H9 (cell line): ENCODE measurements at regions not wholly inside any gene's neighbourhood (a gene's known extent, or its start where the extent isn't known, plus 50 kb on each side); places are given as distances from the start of the nearest gene placed in this dataset.

Experiments
- DNase-seq: peaks from one replicate; pipeline ENCODE4 v3.0.0-alpha.2; 2017
- H2AFZ ChIP-seq: one replicate; pipeline ENCODE4 v1.6.1; 2013; ENCODE audit warnings: mild to moderate bottlenecking, low read length, control low read depth, moderate library complexity
- H2AK5ac ChIP-seq: 2 replicates; pipeline ENCODE4 v1.6.1; 2013; ENCODE audit warnings: low read length, control low read depth, mixed read lengths; ENCODE audit not compliant: insufficient read length
- H2BK120ac ChIP-seq: one replicate; pipeline ENCODE4 v1.6.1; 2013; ENCODE audit warnings: low read depth, mild to moderate bottlenecking, low read length, control low read depth, inconsistent platforms; ENCODE audit not compliant: poor library complexity, severe bottlenecking
- H2BK12ac ChIP-seq: 2 replicates; pipeline ENCODE4 v1.6.1; 2013; ENCODE audit warnings: low read length, control low read depth, mixed read lengths, low read depth; ENCODE audit not compliant: insufficient read length
- H2BK15ac ChIP-seq: 2 replicates; pipeline ENCODE4 v1.6.1; 2013; ENCODE audit warnings: low read depth, low read length, control low read depth
- H2BK20ac ChIP-seq: one replicate; pipeline ENCODE4 v1.6.1; 2013; ENCODE audit warnings: low read depth, mild to moderate bottlenecking, low read length, control low read depth, inconsistent platforms; ENCODE audit not compliant: poor library complexity, severe bottlenecking
- H2BK5ac ChIP-seq: 2 replicates; pipeline ENCODE4 v1.6.1; 2013; ENCODE audit warnings: low read length, control low read depth, mixed read lengths; ENCODE audit not compliant: insufficient read length
- H3K14ac ChIP-seq: 2 replicates; pipeline ENCODE4 v1.6.1; 2013; ENCODE audit warnings: low read length, control low read depth; ENCODE audit not compliant: insufficient read depth
- H3K18ac ChIP-seq: 2 replicates; pipeline ENCODE4 v1.6.1; 2013; ENCODE audit warnings: low read depth, mild to moderate bottlenecking, mixed read lengths, low read length, control low read depth; ENCODE audit not compliant: insufficient read length
- H3K23ac ChIP-seq: 2 replicates; pipeline ENCODE4 v1.6.1; 2013; ENCODE audit warnings: low read length, control low read depth, mixed read lengths, low read depth; ENCODE audit not compliant: insufficient read length
- H3K23me2 ChIP-seq: 2 replicates; pipeline ENCODE4 v1.6.1; 2013; ENCODE audit warnings: low read depth, mild to moderate bottlenecking, mixed read lengths, low read length, control low read depth; ENCODE audit not compliant: insufficient read length, poor library complexity, severe bottlenecking
- H3K27ac ChIP-seq: 2 replicates; pipeline ENCODE4 v1.5.1; 2013; ENCODE audit warnings: low read length, control low read depth, mixed read lengths, low read depth; ENCODE audit not compliant: insufficient read length
- H3K27me3 ChIP-seq: 2 replicates; pipeline ENCODE4 v1.6.1; 2013; ENCODE audit warnings: low read length, control low read depth, inconsistent platforms; ENCODE audit not compliant: insufficient read depth
- H3K4ac ChIP-seq: 2 replicates; pipeline ENCODE4 v1.6.1; 2013; ENCODE audit warnings: low read depth, mild to moderate bottlenecking, control low read depth, inconsistent platforms, low read length, moderate library complexity
- H3K4me1 ChIP-seq: 2 replicates; pipeline ENCODE4 v1.6.1; 2013; ENCODE audit warnings: low read length, control low read depth, inconsistent platforms; ENCODE audit not compliant: insufficient read depth
- H3K4me2 ChIP-seq: 2 replicates; pipeline ENCODE4 v1.6.1; 2013; ENCODE audit warnings: low read length, control low read depth, mixed read lengths; ENCODE audit not compliant: insufficient read length, insufficient read depth
- H3K56ac ChIP-seq: 2 replicates; pipeline ENCODE4 v1.6.1; 2013; ENCODE audit warnings: low read depth, mild to moderate bottlenecking, mixed read lengths, low read length, control low read depth; ENCODE audit not compliant: insufficient read length
- H3K79me1 ChIP-seq: 2 replicates; pipeline ENCODE4 v1.6.1; 2013; ENCODE audit warnings: low read depth, mild to moderate bottlenecking, moderate library complexity, low read length, control low read depth, inconsistent platforms; ENCODE audit not compliant: insufficient read depth, poor library complexity, severe bottlenecking
- H3K79me2 ChIP-seq: 2 replicates; pipeline ENCODE4 v1.6.1; 2013; ENCODE audit warnings: low read length, control low read depth, inconsistent platforms; ENCODE audit not compliant: insufficient read depth
- H3K9ac ChIP-seq: 2 replicates; pipeline ENCODE4 v1.6.1; 2013; ENCODE audit warnings: low read length, control low read depth, mixed read lengths; ENCODE audit not compliant: insufficient read length; ENCODE audit errors: extremely low read depth
- H3K9me3 ChIP-seq: one replicate; pipeline ENCODE4 v1.6.1; 2013; ENCODE audit warnings: low read depth, low read length, inconsistent platforms; ENCODE audit not compliant: control insufficient read depth
- H3T11ph ChIP-seq: one replicate; pipeline ENCODE4 v1.6.1; 2013; ENCODE audit warnings: mild to moderate bottlenecking, low read length, control low read depth, inconsistent platforms
- H4K20me1 ChIP-seq: one replicate; pipeline ENCODE4 v1.6.1; 2013; ENCODE audit not compliant: control insufficient read depth, insufficient read length, insufficient read depth
- H4K5ac ChIP-seq: 2 replicates; pipeline ENCODE4 v1.6.1; 2013; ENCODE audit warnings: low read depth, mild to moderate bottlenecking, mixed read lengths, low read length, control low read depth; ENCODE audit not compliant: insufficient read length
- H4K8ac ChIP-seq: replicated peaks from 2 replicates; pipeline ENCODE4 v1.6.1; 2013; ENCODE audit warnings: low read length, control low read depth, mixed read lengths, low read depth; ENCODE audit not compliant: insufficient read length
- H4K91ac ChIP-seq: 2 replicates; pipeline ENCODE4 v1.6.1; 2013; ENCODE audit warnings: low read depth, mild to moderate bottlenecking, moderate library complexity, mixed read lengths, low read length, control low read depth; ENCODE audit not compliant: insufficient read length
- H3K27ac Mint-ChIP-seq, 3 experiments: 2 replicates in 2 of 3; 3 replicates in 1 of 3; pipeline ENCODE4 v1.8.0; 2020 to 2021; ENCODE audit warnings: mixed read lengths in 3 of 3, mild to moderate bottlenecking in 1 of 3, moderate library complexity in 1 of 3
- H3K27me3 Mint-ChIP-seq: 2 replicates; pipeline ENCODE4 v1.8.0; 2021; ENCODE audit warnings: low read depth, mild to moderate bottlenecking, moderate library complexity, mixed read lengths
- H3K36me3 Mint-ChIP-seq, 3 experiments: 2 replicates in 2 of 3; 3 replicates in 1 of 3; pipeline ENCODE4 v1.8.0; 2020 to 2021; ENCODE audit warnings: low read depth in 3 of 3, mixed read lengths in 3 of 3; ENCODE audit not compliant: insufficient read depth in 1 of 3
- H3K4me1 Mint-ChIP-seq, 2 experiments: 2 replicates each; pipeline ENCODE4 v1.8.0; 2020; ENCODE audit warnings: mixed read lengths in 2 of 2
- H3K4me3 Mint-ChIP-seq, 2 experiments: 2 replicates in 1 of 2; 3 replicates in 1 of 2; pipeline ENCODE4 v1.8.0; 2020 to 2021; ENCODE audit warnings: mild to moderate bottlenecking in 2 of 2, mixed read lengths in 2 of 2, moderate library complexity in 1 of 2
- H3K9me3 Mint-ChIP-seq, 2 experiments: 2 replicates in 1 of 2; 3 replicates in 1 of 2; pipeline ENCODE4 v1.8.0; 2020; ENCODE audit warnings: mild to moderate bottlenecking in 2 of 2, mixed read lengths in 2 of 2, moderate library complexity in 1 of 2
- WGBS: extraction: QIAGEN DNeasy Blood & Tissue Kit; methylation state at CpG from one replicate; pipeline ENCODE4 v1.1.7; 2013; ENCODE audit warnings: missing lambda C conversion rate, low lambda C conversion rate, mixed read lengths; ENCODE audit not compliant: insufficient read length; ENCODE audit errors: extremely low coverage; 5-methylcytosine and 5-hydroxymethylcytosine counted together
- TF ChIP-seq, protein P1 (sequence below): fragments of 200-600 bp; sonication (generic); conservative IDR thresholded peaks from 3 replicates; pipeline ENCODE4 v1.8.0; 2021; ENCODE audit warnings: antibody characterized with exemption, mild to moderate bottlenecking

DNA sequence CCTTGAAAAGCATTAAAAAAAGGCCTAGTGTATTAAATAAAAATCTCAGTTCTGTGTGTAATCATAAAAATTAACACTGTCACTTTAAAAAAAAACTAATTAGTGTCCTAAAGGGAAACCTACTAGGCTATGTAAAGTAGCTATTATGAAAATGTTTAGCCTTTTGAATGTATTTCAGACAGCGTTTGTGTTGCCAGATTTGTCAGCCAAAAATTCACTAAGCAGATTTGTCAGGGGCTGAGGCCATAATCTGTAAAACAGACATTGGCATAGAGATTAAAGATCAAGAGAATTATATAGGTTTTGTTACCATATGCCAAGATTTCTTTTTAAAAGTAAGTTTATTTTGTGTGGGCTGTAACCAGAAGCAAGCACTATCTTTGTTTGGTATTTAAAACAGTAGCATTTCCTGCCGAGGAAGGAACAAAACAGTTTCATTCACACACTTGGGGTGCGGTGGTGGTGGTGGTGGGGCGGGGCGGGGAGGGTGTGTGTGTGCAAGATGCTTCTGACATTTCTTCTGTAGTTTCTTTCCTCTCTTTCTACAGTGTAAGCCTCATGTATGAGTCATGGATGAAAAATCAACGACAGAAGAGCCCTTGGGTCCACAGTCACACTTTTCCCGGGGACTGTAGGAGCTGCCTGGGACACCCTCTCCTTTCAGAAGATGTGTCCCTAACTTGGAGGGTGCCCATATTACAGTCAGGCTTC, 328.5 kb upstream of the FANCL start:
- Mint-ChIP-seq H3K4me1 (peaks cover 30 to 33% of the 10 kb centered on the region in 2 experiments), H3K9me3 (no peaks in the 10 kb centered on the region), H3K27me3 (no peaks in the 10 kb centered on the region), H3K27ac (peak overlapping the region; percentile 42 to 79 (median 70); a peak in 6 of 7 replicates), H3K36me3 (no peaks in the 10 kb centered on the region; a peak in 1 of 7 replicates), H3K4me3 (no peak overlapping the region)
- H4K20me1 ChIP-seq, result no peaks in the 10 kb centered on the region
- H3K4me2 ChIP-seq, result no peak overlapping the region
- no CpG with 5 or more reads among the region's 7 CpGs for WGBS
- no peak overlapping the region for H3K4ac ChIP-seq
- no peak overlapping the region for H3K56ac ChIP-seq
- no peaks in the 10 kb centered on the region for H3K27me3 ChIP-seq
- peaks cover 6% of the 10 kb centered on the region; the same call in 1 of the 2 replicates for H3K4me1 ChIP-seq
- H3K79me1 ChIP-seq, result no peaks in the 10 kb centered on the region
- H3K9ac ChIP-seq, result no peak overlapping the region
- H2AFZ ChIP-seq, result no peak overlapping the region
- TF ChIP-seq, protein P1, sequence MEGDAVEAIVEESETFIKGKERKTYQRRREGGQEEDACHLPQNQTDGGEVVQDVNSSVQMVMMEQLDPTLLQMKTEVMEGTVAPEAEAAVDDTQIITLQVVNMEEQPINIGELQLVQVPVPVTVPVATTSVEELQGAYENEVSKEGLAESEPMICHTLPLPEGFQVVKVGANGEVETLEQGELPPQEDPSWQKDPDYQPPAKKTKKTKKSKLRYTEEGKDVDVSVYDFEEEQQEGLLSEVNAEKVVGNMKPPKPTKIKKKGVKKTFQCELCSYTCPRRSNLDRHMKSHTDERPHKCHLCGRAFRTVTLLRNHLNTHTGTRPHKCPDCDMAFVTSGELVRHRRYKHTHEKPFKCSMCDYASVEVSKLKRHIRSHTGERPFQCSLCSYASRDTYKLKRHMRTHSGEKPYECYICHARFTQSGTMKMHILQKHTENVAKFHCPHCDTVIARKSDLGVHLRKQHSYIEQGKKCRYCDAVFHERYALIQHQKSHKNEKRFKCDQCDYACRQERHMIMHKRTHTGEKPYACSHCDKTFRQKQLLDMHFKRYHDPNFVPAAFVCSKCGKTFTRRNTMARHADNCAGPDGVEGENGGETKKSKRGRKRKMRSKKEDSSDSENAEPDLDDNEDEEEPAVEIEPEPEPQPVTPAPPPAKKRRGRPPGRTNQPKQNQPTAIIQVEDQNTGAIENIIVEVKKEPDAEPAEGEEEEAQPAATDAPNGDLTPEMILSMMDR, result no peak
- H3K18ac ChIP-seq, result no peak overlapping the region
- H4K91ac ChIP-seq, result no peak overlapping the region
- H2BK12ac ChIP-seq, result no peak overlapping the region
- H4K5ac ChIP-seq, result no peak overlapping the region
- no peaks in the 10 kb centered on the region for H3K23me2 ChIP-seq
- H2AK5ac ChIP-seq, result no peak overlapping the region
- H3K23ac ChIP-seq, result no peak overlapping the region
- H2BK15ac ChIP-seq, result no peak overlapping the region
- H3K27ac ChIP-seq, result no peak overlapping the region
- H2BK20ac ChIP-seq, result no peak overlapping the region
- no peak overlapping the region for H2BK5ac ChIP-seq
- no peaks in the 10 kb centered on the region for H3K9me3 ChIP-seq
- H3K79me2 ChIP-seq, result no peaks in the 10 kb centered on the region
- no peak overlapping the region for H3K14ac ChIP-seq
- H3T11ph ChIP-seq, result no peak overlapping the region
- no peak for DNase-seq
- H4K8ac ChIP-seq, result no peak overlapping the region
- peak overlapping the region; percentile 69 for H2BK120ac ChIP-seq
